Endodermal cell (in vitro differentiated cells): ENCODE measurements at regions not wholly inside any gene's neighbourhood (a gene's known extent, or its start where the extent isn't known, plus 50 kb on each side); places are given as distances from the start of the nearest gene placed in this dataset.

Experiments
- DNase-seq: peaks from one replicate; pipeline ENCODE4 v3.0.0-alpha.2; 2017
- H3K27ac ChIP-seq: 2 replicates; pipeline ENCODE4 v1.5.1; 2013; ENCODE audit warnings: mild to moderate bottlenecking, low read depth, low read length, moderate library complexity
- H3K27me3 ChIP-seq: 2 replicates; pipeline ENCODE4 v1.6.1; 2013; ENCODE audit warnings: mild to moderate bottlenecking, low read length, moderate library complexity; ENCODE audit not compliant: insufficient read depth, control insufficient read depth, poor library complexity, severe bottlenecking
- H3K36me3 ChIP-seq: 2 replicates; pipeline ENCODE4 v1.7.0; 2013; ENCODE audit warnings: mild to moderate bottlenecking, low read length, moderate library complexity; ENCODE audit not compliant: control insufficient read depth, insufficient read depth
- H3K4me1 ChIP-seq: one replicate; pipeline ENCODE4 v1.7.0; 2013; ENCODE audit warnings: low read length; ENCODE audit not compliant: control insufficient read depth, insufficient read depth
- H3K4me3 ChIP-seq: 2 replicates; pipeline ENCODE4 v1.5.1; 2013; ENCODE audit warnings: mild to moderate bottlenecking, low read length, moderate library complexity
- H3K9ac ChIP-seq: 2 replicates; pipeline ENCODE4 v1.6.1; 2013; ENCODE audit warnings: mild to moderate bottlenecking, low read length, moderate library complexity; ENCODE audit not compliant: poor library complexity, severe bottlenecking; ENCODE audit errors: extremely low read depth
- H3K9me3 ChIP-seq: 2 replicates; pipeline ENCODE4 v1.6.1; 2013; ENCODE audit warnings: mild to moderate bottlenecking, low read length, moderate library complexity; ENCODE audit not compliant: control insufficient read depth
- H3K27ac Mint-ChIP-seq: 2 replicates; pipeline ENCODE4 v1.8.0; 2020; ENCODE audit warnings: mixed read lengths
- H3K27me3 Mint-ChIP-seq: 2 replicates; pipeline ENCODE4 v1.8.0; 2021; ENCODE audit warnings: mild to moderate bottlenecking, mixed read lengths; ENCODE audit not compliant: insufficient read depth
- H3K36me3 Mint-ChIP-seq: 2 replicates; pipeline ENCODE4 v1.8.0; 2020; ENCODE audit warnings: low read depth, mixed read lengths
- H3K4me1 Mint-ChIP-seq: 2 replicates; pipeline ENCODE4 v1.8.0; 2020; ENCODE audit warnings: mixed read lengths
- H3K4me3 Mint-ChIP-seq: 2 replicates; pipeline ENCODE4 v1.8.0; 2020; ENCODE audit warnings: mild to moderate bottlenecking, moderate library complexity, mixed read lengths
- H3K9me3 Mint-ChIP-seq: 2 replicates; pipeline ENCODE4 v1.8.0; 2020; ENCODE audit warnings: mild to moderate bottlenecking, mixed read lengths
- CTCF ChIP-seq: fragments of 200-600 bp; sonication (generic); conservative IDR thresholded peaks from 2 replicates; pipeline ENCODE4 v1.5.0; 2021; ENCODE audit warnings: antibody characterized with exemption, mild to moderate bottlenecking
- WGBS, 2 experiments: methylation state at CpG; one replicate each; pipeline versions ENCODE4 v1.1.5 to v1.1.7; 2013; ENCODE audit warnings: missing lambda C conversion rate in 2 of 2, mixed read lengths in 1 of 2; ENCODE audit not compliant: insufficient coverage in 1 of 2, insufficient read length in 1 of 2; 5-methylcytosine and 5-hydroxymethylcytosine counted together

GRCh38 chr13:26480246-26480855 is 77.1 kb upstream of the WASF3 start:
- Mint-ChIP-seq H3K9me3 (no peaks in the 10 kb centered on the region), H3K4me3 (no peak overlapping the region), H3K36me3 (no peaks in the 10 kb centered on the region), H3K27ac (no peak overlapping the region), H3K27me3 (no peaks in the 10 kb centered on the region), H3K4me1 (peaks cover 9% of the 10 kb centered on the region)
- DNase-seq: no peak
- no peak overlapping the region for H3K27ac ChIP-seq
- no peak for TF ChIP-seq CTCF
- no peaks in the 10 kb centered on the region for H3K9me3 ChIP-seq
- H3K4me3 ChIP-seq: no peak overlapping the region
- H3K36me3 ChIP-seq: no peaks in the 10 kb centered on the region
- H3K4me1 ChIP-seq: peaks cover 4% of the 10 kb centered on the region
- H3K9ac ChIP-seq: no peak overlapping the region
- no peaks in the 10 kb centered on the region for H3K27me3 ChIP-seq
- WGBS, 2 experiments: 75 to 84% methylated on average over 9 to 10 of the region's 10 CpGs

DNA sequence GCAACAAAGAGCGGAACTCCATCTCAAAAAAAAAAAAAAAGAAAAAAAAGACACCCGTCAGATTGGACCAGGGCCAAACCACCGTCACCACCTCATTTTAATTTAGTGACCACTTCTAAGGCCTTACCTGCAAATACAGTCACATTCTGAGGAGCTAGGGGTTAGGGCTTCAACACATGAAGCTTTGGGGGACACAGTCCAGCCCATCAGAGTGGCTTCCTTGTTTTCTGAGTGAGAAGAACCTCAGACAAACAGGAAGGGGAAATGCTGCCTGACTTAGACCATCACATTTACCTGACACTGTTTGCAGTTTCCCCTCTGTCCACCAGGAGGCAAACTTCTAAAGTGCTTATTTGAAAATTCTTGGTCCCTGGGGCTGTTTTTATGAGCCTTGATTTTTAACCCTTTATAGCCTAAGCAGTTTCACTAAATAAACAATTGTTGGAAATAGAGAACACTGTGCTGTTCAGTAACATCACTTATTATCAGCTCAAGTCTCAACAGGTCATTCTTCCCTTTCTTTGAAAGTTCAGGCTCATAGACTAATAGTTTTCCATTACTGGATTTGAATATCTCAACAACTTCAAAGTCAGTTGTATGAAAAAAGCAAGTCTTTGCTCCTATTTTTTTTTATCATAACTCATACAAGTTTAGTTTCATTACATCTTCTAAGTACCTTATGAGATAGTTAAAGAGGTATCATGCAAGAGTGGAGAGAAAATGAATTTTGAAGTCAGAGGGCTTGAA is 74.9 kb upstream of the WASF3 start:
- H3K36me3 ChIP-seq: no peaks in the 10 kb centered on the region
- peak; percentile 93 for TF ChIP-seq CTCF
- peak; percentile 93 for DNase-seq
- H3K9me3 ChIP-seq: no peaks in the 10 kb centered on the region
- Mint-ChIP-seq H3K36me3 (no peaks in the 10 kb centered on the region), H3K9me3 (no peaks in the 10 kb centered on the region), H3K4me1 (peaks cover 4% of the 10 kb centered on the region), H3K27ac (no peak overlapping the region), H3K27me3 (no peaks in the 10 kb centered on the region), H3K4me3 (no peak overlapping the region)
- H3K9ac ChIP-seq: no peak overlapping the region
- WGBS, 2 experiments: 95% methylated on average over 2 of the region's 3 CpGs; no CpG with 5 or more reads in 1 of the 2 experiments
- H3K27me3 ChIP-seq: no peaks in the 10 kb centered on the region
- H3K4me3 ChIP-seq: no peak overlapping the region
- H3K27ac ChIP-seq: no peak overlapping the region
- peaks cover 3% of the 10 kb centered on the region for H3K4me1 ChIP-seq

- H3K36me3 Mint-ChIP-seq: no peaks in the 10 kb centered on the region
- Histone ChIP-seq H3K4me1 (peaks cover 3% of the 10 kb centered on the region), H3K36me3 (no peaks in the 10 kb centered on the region), H3K4me3 (no peak overlapping the region), H3K9me3 (no peaks in the 10 kb centered on the region), H3K9ac (no peak overlapping the region), H3K27ac (no peak overlapping the region), H3K27me3 (no peaks in the 10 kb centered on the region)
- peaks cover 3% of the 10 kb centered on the region for H3K4me1 Mint-ChIP-seq
- WGBS, 2 experiments: 92 to 95% methylated on average over 6 to 9 of the region's 9 CpGs
- no peak for DNase-seq
- H3K27me3 Mint-ChIP-seq: no peaks in the 10 kb centered on the region
- H3K4me3 Mint-ChIP-seq: no peak overlapping the region
- H3K9me3 Mint-ChIP-seq: no peaks in the 10 kb centered on the region
- H3K27ac Mint-ChIP-seq: no peak overlapping the region
- no peak for TF ChIP-seq CTCF
Observed at GRCh38 chr13:26483546-26483945, 73.9 kb upstream of the WASF3 start.
